Left cardiac atrium (tissue), 4 donors: ENCODE measurements at regions not wholly inside any gene's neighbourhood (a gene's known extent, or its start where the extent isn't known, plus 50 kb on each side); places are given as distances from the start of the nearest gene placed in this dataset.

Experiments used
- ATAC-seq, 2 donors: fragments of 200-7000 bp; cut with Tn5 transposase; one replicate each; pipeline ENCODE4 v1.9.1; 2020; ENCODE audit warnings: mild to moderate bottlenecking in 2 of 2, moderate library complexity in 2 of 2
- DNase-seq: peaks from one replicate; pipeline ENCODE4 v3.0.0-alpha.2; 2020
- intact Hi-C, 2 donors: fragments of 100-400 bp; cut with DNase I; formaldehyde crosslinking; loops; one replicate each; pipeline versions ENCODE4 v1.14.1 to v1.15.1; 2022 to 2023
- donor health status: DM: no; HTN: yes; CAD: no.
- donor health status: DM: no; HTN: yes; CAD: no; lungs with severe emphysema.
- donor health status: DM: yes; HTN: yes; CAD: no.
- donor health status: Dilated cardiomyopathy.

DNA sequence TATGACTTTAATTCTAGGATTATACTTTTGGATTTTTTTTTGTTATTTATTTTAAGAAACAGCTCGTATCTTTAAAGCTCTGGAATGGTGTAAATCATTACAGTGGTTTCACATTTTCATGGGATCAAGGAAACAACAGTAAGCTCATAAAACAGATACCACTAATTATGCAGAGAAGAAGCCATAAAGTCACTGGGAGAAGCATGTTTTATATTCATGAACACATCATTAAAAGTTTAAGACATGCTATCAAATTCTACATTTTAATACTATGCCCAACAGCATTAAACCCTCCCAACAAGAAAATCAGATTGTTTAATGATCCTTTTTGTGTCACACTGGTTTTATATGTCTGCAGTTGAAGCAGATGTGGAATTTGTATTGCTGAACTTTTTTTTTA, 149.9 kb downstream of the FBXO8 start:
- no peak for ATAC-seq
- intact Hi-C loops: no loop called here

DNA sequence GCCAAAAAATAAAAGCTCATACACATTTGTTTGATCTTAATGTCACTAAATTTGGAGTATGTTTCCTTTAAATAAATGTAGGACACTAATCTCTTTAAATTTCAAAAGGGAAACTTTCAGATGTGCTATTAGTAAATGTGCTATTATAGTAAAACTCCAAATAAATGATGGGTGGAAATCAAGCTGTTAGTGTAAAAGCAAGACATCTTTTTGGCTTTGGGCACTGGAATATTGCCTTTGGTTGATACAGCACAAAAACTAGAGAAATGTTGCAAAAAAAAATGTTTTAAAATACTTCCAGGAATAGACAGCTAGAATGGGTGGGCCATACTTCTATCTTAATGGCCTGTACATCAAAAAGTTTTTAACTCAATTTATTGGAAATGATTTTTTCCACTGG, 151.6 kb downstream of the FBXO8 start:
- intact Hi-C loops: no loop called here
- ATAC-seq (no peak), DNase-seq (no peak)

More for the DNA sequence above, 149.9 kb downstream of the FBXO8 start:
- no peak for DNase-seq

DNA sequence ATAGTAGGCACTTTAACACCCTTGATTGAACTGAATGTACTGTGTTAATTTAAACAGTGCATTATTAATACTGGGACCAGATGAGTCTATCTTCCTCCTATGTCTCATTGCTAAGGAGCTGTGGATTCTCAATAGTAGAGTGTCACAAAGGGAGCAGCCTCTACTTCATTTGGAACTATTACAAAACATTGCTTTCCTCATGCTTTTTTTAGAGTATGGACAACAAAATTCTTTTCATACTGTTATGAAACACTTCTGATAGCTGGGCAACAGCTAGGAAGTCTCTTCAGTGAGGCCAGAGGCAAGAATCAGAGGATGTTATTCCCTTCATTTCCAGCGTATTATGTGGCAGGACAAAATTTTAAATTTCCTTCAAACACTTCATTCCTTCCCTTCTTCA, 160.8 kb downstream of the FBXO8 start:
- ATAC-seq (peak; percentile 28 to 68), DNase-seq (no peak)
- intact Hi-C loops: loop anchor here in 1 of 2 donors (5.0 to 10.0 kb wide), 2 partner anchors 115 to 618 kb away; no protein-coding TSS in a partner anchor

DNA sequence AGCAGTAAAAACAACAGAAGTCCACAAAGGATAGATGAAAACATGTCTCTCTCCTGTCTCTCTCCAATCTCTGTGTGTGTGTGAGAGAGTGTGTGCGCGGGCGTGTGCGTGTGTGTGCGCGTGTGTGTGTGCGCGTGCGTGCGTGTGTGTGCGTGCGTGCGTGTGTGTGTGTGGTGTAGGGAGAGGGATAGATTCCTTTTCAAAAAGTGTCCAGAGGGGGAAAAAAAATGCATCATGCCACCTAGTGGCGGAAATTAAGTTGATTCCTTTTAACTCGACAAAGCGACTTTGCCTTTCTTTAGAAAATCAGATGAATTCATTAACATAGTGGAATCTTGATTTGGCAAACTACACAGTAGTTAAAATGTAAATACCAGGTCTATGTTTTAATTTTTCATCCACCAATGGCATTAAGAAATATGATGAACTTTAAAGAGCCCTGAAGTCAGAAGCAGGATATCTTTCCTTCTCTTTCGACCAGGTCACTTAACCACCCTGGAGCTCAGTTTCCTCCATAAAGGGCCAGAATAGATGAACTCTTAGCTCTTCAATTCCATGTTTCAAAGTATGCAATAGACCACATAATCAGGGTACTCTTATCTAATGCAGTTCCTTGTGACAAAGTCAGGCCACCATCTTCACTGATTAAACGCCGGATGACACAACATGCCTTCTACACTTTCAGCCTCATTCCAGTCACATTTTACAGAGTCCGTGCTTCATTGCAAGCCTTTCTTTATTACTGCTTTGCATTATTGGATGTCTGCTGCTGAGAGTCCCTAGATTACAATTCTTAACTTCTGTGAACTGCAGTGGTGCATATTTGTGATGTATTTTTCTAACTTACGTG, 162.8 kb downstream of the FBXO8 start:
- DNase-seq: peak; percentile 70
- intact Hi-C loops: loop anchor here in 1 of 2 donors (5.0 to 10.0 kb wide), 2 partner anchors 113 to 616 kb away; no protein-coding TSS in a partner anchor
- peak; percentile 86 to 94 for ATAC-seq

DNA sequence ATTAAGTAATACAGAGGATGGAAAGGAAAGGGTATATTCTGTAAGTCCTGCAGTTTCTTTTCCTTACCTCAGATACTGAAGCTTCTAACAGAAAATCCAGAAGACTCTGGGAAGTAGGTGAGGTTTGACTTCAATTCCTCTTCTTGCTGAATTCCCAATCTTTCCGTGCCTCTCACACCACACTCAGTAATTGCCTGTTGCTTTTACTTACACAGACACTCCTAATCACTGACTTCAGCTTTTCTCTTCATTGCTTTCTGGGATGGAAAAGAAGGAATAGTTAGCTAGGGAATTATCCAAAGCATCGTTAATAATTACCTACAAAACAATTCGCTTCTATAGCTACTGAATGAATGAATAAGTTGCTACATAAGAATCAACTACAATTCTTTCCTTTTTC, 163.6 kb downstream of the FBXO8 start:
- intact Hi-C loops: loop anchor here in 1 of 2 donors (5.0 to 10.0 kb wide), 2 partner anchors 113 to 615 kb away; no protein-coding TSS in a partner anchor

DNA sequence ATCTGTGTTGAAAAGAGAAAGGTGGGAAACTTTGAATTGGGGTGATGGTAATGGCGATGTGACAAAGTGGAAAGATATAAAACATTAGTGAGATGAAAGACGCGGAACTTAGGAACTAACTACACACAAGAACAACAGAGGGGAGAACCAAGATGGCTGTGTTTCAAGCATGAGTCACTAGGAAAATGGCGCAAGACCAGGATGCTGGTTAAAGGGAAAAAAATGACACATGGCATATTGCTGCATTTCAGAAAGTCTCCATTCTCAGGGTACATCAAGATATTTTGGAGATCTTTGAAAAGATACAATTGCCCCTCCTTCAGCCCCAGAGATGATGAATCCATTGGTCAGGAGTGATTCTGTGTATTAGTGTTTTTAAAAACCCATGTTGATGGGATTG, 164.4 kb downstream of the FBXO8 start:
- ATAC-seq (no peak), DNase-seq (no peak)
- intact Hi-C loops: no loop called here

More for the DNA sequence above, 163.6 kb downstream of the FBXO8 start:
- DNase-seq (no peak), ATAC-seq (peak in 1 of 2 donors; percentile 39)

DNA sequence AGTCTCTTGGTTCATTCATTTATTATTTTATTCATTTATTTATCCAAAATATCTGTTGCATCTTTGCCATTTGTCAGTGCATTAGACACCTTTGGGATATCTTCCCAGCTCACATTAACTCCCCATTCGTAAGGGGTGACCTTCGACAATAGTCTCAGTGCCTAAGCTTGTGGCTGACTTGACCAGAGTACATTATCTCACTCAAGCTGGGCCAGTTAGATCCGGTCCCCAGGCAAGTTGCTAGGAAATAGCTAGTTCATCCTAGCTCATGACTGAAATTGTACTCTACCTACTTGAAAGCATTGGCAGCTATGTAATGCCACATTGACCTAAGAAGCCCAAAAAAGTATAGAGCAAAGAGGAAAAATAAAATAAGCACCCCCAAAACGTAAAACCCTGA, 165.3 kb downstream of the FBXO8 start:
- ATAC-seq: no peak

DNA sequence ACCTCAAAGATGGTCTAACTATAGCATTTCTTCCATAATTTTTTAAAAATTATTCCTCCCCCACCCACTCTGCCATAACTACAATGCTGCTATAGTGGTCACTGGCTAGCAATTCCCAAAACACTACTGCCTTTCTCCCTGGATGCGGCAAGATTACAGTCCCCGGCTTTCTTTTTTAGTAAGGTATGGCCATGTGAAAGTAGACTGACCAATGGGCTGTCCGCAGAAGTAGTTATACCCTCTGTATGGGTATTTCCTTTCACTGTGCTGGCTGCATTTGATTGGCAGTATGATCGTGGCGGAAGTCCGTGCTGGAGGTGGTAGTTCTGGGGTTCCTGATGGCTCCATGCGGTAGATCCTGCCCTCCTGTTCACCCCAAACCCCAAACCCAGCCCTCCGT, 166.0 kb downstream of the FBXO8 start:
- no peak for DNase-seq
- ATAC-seq: no peak
- intact Hi-C loops: no loop called here

More for the DNA sequence above, 165.3 kb downstream of the FBXO8 start:
- no peak for DNase-seq
- intact Hi-C loops: no loop called here

DNA sequence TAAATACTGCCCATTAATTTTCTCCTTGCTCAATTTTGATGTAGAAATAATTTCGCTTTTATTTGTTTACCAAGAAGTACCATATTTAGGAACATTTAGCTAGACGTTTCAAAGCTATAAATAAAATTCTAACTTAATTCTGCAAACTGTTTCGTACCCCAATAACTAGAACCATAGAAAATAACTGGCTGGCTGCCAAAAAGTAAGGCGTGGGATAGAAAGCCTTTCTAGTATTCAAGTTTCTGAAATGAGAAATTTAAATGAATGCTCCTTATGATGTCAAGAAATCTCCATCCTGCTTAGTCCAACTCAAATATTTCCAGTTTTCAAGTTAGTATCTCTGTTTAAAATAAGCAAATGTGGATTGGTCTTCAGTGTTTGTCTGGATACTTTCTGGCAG, 167.4 kb downstream of the FBXO8 start:
- ATAC-seq (no peak), DNase-seq (no peak)
- intact Hi-C loops: no loop called here

DNA sequence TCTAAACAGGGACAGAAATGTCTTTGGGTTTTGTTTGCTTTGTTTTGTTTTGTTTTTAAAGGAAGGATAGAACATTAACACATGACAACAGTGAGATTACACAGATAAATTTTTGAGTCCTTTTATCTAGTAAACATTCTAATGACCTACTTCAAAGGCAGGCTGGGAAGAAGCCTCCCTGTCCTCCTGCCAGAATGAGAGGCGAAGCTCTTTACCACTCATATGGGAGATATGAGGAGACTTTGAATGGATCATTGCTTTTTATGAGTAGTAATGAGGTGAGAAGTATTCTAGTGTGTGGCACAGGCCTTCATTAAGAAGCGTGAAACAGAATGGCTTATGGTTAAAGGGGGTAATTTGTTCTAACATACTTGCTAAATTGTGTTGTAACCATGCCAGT, 172.0 kb downstream of the FBXO8 start:
- intact Hi-C loops: no loop called here
- DNase-seq: no peak
- no peak for ATAC-seq

DNA sequence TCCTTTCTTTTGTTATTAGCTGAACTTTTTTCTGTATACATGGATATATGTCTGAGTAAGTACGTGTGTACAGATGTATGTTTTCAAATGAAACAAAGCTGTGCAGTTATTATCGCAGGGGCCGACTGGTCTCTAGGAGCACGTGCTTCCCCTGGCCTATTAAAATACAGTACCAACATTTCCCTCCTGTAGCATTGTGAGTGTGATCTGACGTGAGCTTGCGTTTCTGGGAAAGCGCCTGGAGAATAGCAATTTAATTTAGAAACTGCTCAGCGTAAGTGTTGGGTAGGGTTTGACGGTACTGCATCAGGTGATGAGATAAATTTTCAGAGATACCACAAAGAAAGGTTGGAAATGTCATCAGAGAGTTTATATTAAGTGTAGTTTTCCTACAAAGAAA, 173.3 kb downstream of the FBXO8 start:
- intact Hi-C loops: no loop called here
- no peak for ATAC-seq

DNA sequence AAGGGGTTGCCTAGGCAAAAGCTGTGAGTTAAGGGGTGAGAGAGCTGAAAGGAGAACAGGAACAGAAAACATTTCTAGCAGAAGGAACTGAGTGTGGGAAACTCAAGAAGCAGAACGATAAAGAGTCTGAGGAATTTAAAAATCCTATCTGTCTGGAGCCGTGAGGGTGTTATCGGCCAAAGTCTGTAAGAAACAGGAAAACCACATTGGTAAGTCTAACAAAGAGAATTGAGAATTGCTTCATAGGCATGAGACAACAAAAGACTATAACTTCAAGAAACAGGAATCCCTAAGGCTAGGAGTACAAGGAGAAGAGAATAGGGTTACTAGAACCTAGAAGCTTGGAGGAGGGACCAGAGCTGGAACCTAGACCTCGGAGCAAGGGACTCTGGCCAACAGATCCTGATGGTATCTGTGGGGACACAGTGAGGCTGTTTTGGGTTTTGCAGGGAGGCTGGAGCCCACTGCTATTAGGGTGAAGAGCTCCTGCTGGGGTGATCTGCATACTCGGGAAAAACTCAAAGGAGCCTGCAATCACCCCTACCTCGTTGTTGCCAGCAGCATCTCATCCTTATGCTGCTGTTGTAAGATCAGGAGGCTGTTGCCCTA, 175.6 kb downstream of the FBXO8 start:
- no peak for DNase-seq
- intact Hi-C loops: no loop called here
- ATAC-seq: no peak

More for the DNA sequence above, 173.3 kb downstream of the FBXO8 start:
- no peak for DNase-seq

DNA sequence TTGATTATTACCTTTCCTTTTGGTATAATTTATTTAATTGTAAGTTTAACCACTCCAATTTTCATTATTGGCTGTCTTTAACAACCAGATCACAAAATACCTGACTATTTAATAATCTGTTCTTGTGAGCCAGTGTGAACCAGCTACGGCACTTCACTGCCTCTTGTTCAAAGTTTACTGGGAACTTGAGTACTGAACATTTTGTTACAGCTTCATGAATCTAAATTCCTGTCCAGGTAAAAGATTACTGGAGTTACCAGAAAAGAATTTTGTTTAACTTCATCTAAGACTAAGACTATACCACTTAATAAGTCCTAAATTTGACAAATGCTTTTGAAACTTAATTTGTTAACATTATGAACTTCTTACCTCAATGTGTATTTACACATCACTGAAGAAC, 178.3 kb downstream of the FBXO8 start:
- intact Hi-C loops: no loop called here
- DNase-seq (no peak), ATAC-seq (no peak)

DNA sequence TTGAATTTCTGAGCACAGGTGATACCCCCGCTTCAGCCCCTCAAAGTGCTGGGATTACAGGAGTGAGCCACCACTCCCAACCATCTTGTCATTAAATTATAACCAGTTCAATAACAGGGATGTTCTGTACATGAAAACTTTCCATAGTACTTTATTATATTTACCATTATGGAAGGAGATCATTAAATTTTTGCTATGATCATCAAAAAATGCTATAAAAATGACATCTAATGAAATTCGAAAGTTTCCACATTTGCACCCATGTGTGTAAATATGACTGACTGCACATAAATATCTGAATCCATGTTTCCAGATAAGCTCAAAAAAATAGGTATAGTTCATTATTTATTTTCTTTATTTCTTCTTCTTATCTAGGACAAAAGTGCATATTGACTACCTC, 182.6 kb downstream of the FBXO8 start:
- intact Hi-C loops: no loop called here
- no peak for ATAC-seq
- no peak for DNase-seq

DNA sequence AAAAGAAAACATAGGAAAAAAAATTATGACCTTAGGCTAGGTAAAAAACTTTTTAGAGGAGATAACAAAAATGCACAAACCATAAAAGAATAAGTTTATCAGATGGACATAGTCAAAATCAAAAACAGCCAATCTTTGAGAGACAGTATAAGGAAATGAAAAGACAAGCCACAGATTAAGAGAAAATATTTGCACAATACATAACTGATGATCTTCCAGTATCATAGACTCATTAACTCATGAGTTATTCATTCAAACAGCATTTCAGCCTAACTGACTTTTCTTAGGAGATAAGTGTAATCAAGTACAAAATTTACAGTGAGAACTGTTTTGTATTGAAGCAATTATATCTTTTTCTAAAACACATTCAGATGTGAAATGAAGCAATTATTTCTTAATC, 183.8 kb downstream of the FBXO8 start:
- no peak for DNase-seq
- no peak for ATAC-seq
- intact Hi-C loops: no loop called here

DNA sequence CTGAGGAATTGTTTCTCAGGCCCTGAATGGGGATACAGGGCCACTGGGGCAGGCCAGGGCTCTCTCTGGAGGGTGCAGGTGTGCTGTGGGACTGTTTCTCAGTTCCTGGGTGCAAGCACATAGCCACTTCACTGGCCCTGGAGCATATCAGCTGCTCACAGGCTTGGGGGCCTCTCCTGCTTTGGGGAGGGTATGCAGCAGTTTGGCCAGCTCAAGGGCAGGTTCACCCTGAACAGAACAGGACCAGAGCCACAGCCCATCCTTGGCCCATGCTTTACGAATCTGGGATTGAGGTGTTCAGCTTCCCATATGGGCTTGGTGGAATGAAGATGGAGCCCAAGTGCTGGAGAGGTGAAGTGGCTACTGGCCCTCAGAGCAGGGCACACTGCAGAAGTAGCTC, 186.5 kb downstream of the FBXO8 start:
- intact Hi-C loops: no loop called here
- ATAC-seq: no peak

DNA sequence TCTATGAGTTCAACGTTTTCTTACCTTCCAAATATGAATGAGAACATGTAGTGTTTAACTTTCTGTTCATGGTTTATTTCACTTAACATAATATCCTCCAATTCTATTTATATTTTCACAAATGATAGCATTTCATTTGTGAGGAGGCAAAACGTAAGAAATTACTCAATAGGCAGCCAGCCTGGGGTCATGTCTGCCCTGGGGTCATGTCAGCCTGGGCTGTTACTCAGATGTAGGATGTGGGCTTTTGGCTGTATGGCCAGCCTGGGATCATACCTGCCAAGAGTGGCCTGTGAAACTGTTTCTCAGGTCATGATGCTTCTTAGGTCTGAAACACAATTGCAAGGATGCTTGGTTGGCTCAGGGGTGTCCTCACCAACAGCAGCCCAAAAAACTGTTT, 187.0 kb downstream of the FBXO8 start:
- intact Hi-C loops: no loop called here
- no peak for DNase-seq
- no peak for ATAC-seq

More for the DNA sequence above, 186.5 kb downstream of the FBXO8 start:
- no peak for DNase-seq

DNA sequence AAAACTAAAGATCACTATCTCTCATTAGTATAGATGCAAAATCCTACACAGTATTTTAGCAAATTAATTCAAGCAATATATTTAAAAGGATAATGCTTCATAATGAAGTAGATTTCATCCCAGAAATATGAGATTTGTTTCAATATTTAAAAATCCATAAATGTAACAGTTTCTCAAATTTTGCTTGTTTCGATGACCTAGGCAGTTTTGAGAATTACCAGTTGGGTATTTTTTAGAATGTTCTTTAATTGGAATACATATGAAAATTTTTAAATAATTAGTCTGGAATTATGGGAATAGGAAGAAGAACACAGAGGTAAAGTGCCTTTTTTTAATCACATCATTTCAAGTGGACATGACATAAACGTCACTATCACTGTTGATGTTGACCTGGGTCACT, 192.3 kb downstream of the FBXO8 start:
- ATAC-seq: no peak
- intact Hi-C loops: no loop called here

DNA sequence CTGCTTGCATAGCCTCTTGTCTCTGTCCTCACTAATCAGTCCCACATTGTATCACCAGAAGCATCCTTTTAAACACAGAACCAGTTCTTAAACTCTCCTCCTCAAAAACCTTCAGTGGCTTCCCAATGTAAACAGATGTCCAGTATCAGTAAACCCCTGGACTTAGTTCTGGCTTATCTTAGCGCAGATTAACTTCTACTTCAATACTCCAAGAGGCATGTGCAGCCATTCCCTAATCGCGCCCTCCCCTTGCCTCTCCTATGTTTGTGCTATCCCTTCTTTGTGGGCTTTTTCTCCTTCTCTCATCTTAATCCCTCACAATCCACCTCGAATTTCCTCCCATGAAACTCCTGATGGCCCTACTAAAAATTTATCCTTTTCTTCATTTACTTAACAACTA, 193.8 kb downstream of the FBXO8 start:
- ATAC-seq: no peak
- intact Hi-C loops: no loop called here
- no peak for DNase-seq

More for the DNA sequence above, 192.3 kb downstream of the FBXO8 start:
- no peak for DNase-seq

DNA sequence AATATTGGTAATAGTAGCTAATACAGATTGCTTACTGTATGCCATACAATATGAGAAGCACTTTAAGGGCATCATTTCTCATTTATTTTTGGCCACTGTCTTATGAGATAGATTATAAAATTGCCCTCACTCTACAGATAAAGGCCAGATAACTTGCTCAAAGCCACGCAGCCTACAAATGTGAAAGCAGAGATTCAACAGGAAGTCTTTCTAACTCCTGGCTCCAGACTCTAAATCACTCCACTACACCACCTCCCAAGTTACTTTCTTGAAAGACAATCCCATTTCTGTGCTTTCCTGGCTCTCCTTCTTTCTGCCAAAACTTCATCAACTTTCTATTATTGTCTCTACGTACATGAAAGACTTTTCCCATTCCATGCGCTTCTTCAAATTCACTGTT, 194.7 kb downstream of the FBXO8 start:
- DNase-seq (no peak), ATAC-seq (no peak)
- intact Hi-C loops: no loop called here
